Loucy (cell line): ENCODE measurements at regions not wholly inside any gene's neighbourhood (a gene's known extent, or its start where the extent isn't known, plus 50 kb on each side); places are given as distances from the start of the nearest gene placed in this dataset.

Source experiments
- H2AFZ ChIP-seq: fragments of 200-600 bp; sonication (generic); 2 replicates; pipeline ENCODE4 v1.6.0; 2016; ENCODE audit warnings: antibody characterized with exemption, mild to moderate bottlenecking, low read length, moderate library complexity
- H3F3A ChIP-seq: fragments of 200-600 bp; 2 replicates; pipeline ENCODE4 v1.6.0; 2016; ENCODE audit warnings: antibody characterized with exemption, low read depth, mild to moderate bottlenecking
- H3K27me3 ChIP-seq: fragments of 200-600 bp; sonication (generic); 2 replicates; pipeline ENCODE4 v1.6.1; 2014; ENCODE audit warnings: low read length, mild to moderate bottlenecking; ENCODE audit not compliant: insufficient read depth, poor library complexity, severe bottlenecking
- H3K36me3 ChIP-seq: fragments of 200-600 bp; sonication (generic); 2 replicates; pipeline ENCODE4 v1.6.1; 2016; ENCODE audit warnings: low read length; ENCODE audit not compliant: insufficient read depth
- H3K4me1 ChIP-seq: fragments of 200-600 bp; sonication (generic); 2 replicates; pipeline ENCODE4 v1.5.1; 2014; ENCODE audit warnings: low read length, mild to moderate bottlenecking; ENCODE audit not compliant: insufficient read depth, poor library complexity, severe bottlenecking
- H3K4me2 ChIP-seq: fragments of 200-600 bp; sonication (generic); 2 replicates; pipeline ENCODE4 v1.6.0; 2014; ENCODE audit warnings: antibody characterized with exemption, low read length, low read depth, mild to moderate bottlenecking; ENCODE audit not compliant: poor library complexity, severe bottlenecking
- H3K4me3 ChIP-seq: fragments of 200-600 bp; sonication (generic); 2 replicates; pipeline ENCODE4 v1.5.1; 2014; ENCODE audit warnings: low read length, mild to moderate bottlenecking, mixed read lengths; ENCODE audit not compliant: poor library complexity, severe bottlenecking
- H3K79me2 ChIP-seq: fragments of 200-600 bp; sonication (generic); 2 replicates; pipeline ENCODE4 v1.6.1; 2014; ENCODE audit warnings: low read length; ENCODE audit not compliant: insufficient read depth
- H3K9ac ChIP-seq: fragments of 200-600 bp; sonication (generic); 2 replicates; pipeline ENCODE4 v1.6.0; 2014; ENCODE audit warnings: mild to moderate bottlenecking, low read depth, low read length, moderate library complexity; ENCODE audit not compliant: poor library complexity, severe bottlenecking
- H3K9me2 ChIP-seq: fragments of 200-600 bp; sonication (generic); replicated peaks from 2 replicates; pipeline ENCODE4 v1.6.1; 2016; ENCODE audit warnings: low read depth, low read length, mixed read lengths
- H3K9me3 ChIP-seq: fragments of 200-600 bp; sonication (generic); 2 replicates; pipeline ENCODE4 v1.6.1; 2014; ENCODE audit warnings: mild to moderate bottlenecking, antibody characterized with exemption, low read length, low read depth; ENCODE audit not compliant: insufficient read depth
- H4K20me1 ChIP-seq: fragments of 200-600 bp; sonication (generic); 2 replicates; pipeline ENCODE4 v1.6.0; 2014; ENCODE audit warnings: antibody characterized with exemption, low read length, mild to moderate bottlenecking; ENCODE audit not compliant: insufficient read depth, poor library complexity, severe bottlenecking
- CTCF ChIP-seq: fragments of 200-600 bp; sonication (generic); conservative IDR thresholded peaks from 2 replicates; pipeline ENCODE4 v1.5.1; 2014; ENCODE audit warnings: mild to moderate bottlenecking, antibody characterized with exemption, low read length
- EZH2phosphoT487 ChIP-seq: fragments of 200-600 bp; IDR thresholded peaks from 2 replicates; pipeline ENCODE4 v1.6.1; 2018; ENCODE audit warnings: antibody characterized with exemption, mild to moderate bottlenecking, moderate library complexity, borderline replicate concordance

GRCh38 chr4:131388277-131388676 is 1760.8 kb upstream of the PCDH10 start:
- Histone ChIP-seq H2AFZ (no peak overlapping the region), H3K9me2 (no peaks in the 10 kb centered on the region), H3K4me2 (no peak overlapping the region), H3K36me3 (no peaks in the 10 kb centered on the region), H3K9me3 (0 out of 2 replicates have a peak, but pooled peaks cover 3% of the 10 kb centered on the region), H3K27me3 (no peaks in the 10 kb centered on the region), H3K4me3 (no peak overlapping the region), H3K9ac (no peak overlapping the region), H4K20me1 (no peaks in the 10 kb centered on the region), H3K4me1 (no peaks in the 10 kb centered on the region), H3K79me2 (no peaks in the 10 kb centered on the region), H3F3A (no peaks in the 10 kb centered on the region)
- TF ChIP-seq EZH2phosphoT487 (no peak), CTCF (no peak)

- Histone ChIP-seq H3K9me3 (peaks cover 31% of the 10 kb centered on the region), H3K36me3 (no peaks in the 10 kb centered on the region; the same call in 1 of the 2 replicates), H3K4me3 (no peak overlapping the region), H3K4me2 (no peak overlapping the region), H3K9ac (no peak overlapping the region), H2AFZ (no peak overlapping the region), H3F3A (no peaks in the 10 kb centered on the region), H3K4me1 (peaks cover 21% of the 10 kb centered on the region), H3K79me2 (no peaks in the 10 kb centered on the region), H4K20me1 (no peaks in the 10 kb centered on the region), H3K27me3 (peaks cover 3% of the 10 kb centered on the region), H3K9me2 (no peaks in the 10 kb centered on the region)
- TF ChIP-seq EZH2phosphoT487: no peak
- TF ChIP-seq CTCF: no peak
Measured at GRCh38 chr4:131408102-131408501, 1741.0 kb upstream of the PCDH10 start.

GRCh38 chr4:131411393-131411792 is 1737.7 kb upstream of the PCDH10 start:
- Histone ChIP-seq H3K9me3 (peaks cover 31% of the 10 kb centered on the region), H3K4me2 (no peak overlapping the region), H3K9ac (no peak overlapping the region), H2AFZ (no peak overlapping the region), H3K9me2 (no peaks in the 10 kb centered on the region), H3K4me3 (no peak overlapping the region), H3F3A (no peaks in the 10 kb centered on the region), H3K4me1 (peaks cover 13% of the 10 kb centered on the region), H3K36me3 (no peaks in the 10 kb centered on the region; the same call in 1 of the 2 replicates), H3K27me3 (peaks cover 3% of the 10 kb centered on the region), H3K79me2 (no peaks in the 10 kb centered on the region), H4K20me1 (no peaks in the 10 kb centered on the region)
- TF ChIP-seq CTCF (no peak), EZH2phosphoT487 (no peak)
